ACC112 (cell line): ENCODE measurements at regions not wholly inside any gene's neighbourhood (a gene's known extent, or its start where the extent isn't known, plus 50 kb on each side); places are given as distances from the start of the nearest gene placed in this dataset.

Experiments
- H2AFZ ChIP-seq: fragments of 200-600 bp; sonication (generic); one replicate; pipeline ENCODE4 v1.6.0; 2017; ENCODE audit warnings: antibody characterized with exemption, low read length; ENCODE audit not compliant: unreplicated experiment
- H3K27ac ChIP-seq: fragments of 200-600 bp; sonication (generic); 2 replicates; pipeline ENCODE4 v1.5.1; 2014; ENCODE audit warnings: low read depth, mild to moderate bottlenecking, antibody characterized with exemption, low read length, moderate library complexity
- H3K27me3 ChIP-seq: fragments of 200-600 bp; sonication (generic); 2 replicates; pipeline ENCODE4 v1.6.1; 2014; ENCODE audit warnings: mild to moderate bottlenecking, antibody characterized with exemption, low read length, moderate library complexity, mixed read lengths; ENCODE audit not compliant: insufficient read depth
- H3K36me3 ChIP-seq: fragments of 200-600 bp; sonication (generic); 2 replicates; pipeline ENCODE4 v1.6.1; 2016; ENCODE audit warnings: mild to moderate bottlenecking, antibody characterized with exemption, low read length, moderate library complexity, mixed read lengths; ENCODE audit not compliant: insufficient read depth
- H3K4me1 ChIP-seq: fragments of 200-600 bp; sonication (generic); one replicate; pipeline ENCODE4 v1.6.1; 2016; ENCODE audit warnings: low read length, mixed read lengths; ENCODE audit not compliant: insufficient read depth, unreplicated experiment, control insufficient read depth
- H3K4me3 ChIP-seq: fragments of 200-600 bp; sonication (generic); 2 replicates; pipeline ENCODE4 v1.5.1; 2014; ENCODE audit warnings: mild to moderate bottlenecking, low read depth, low read length
- H3K79me2 ChIP-seq: fragments of 200-600 bp; sonication (generic); one replicate; pipeline ENCODE4 v1.6.0; 2016; ENCODE audit warnings: low read length; ENCODE audit not compliant: control insufficient read depth, unreplicated experiment, insufficient read depth

GRCh38 chr22:49321477-49322055 lies 506.1 kb downstream of the BRD1 start:
- Histone ChIP-seq H3K27ac (no peak overlapping the region), H3K4me3 (no peak overlapping the region), H3K36me3 (no peaks in the 10 kb centered on the region), H3K4me1 (no peaks in the 10 kb centered on the region), H3K27me3 (no peaks in the 10 kb centered on the region), H3K79me2 (no peaks in the 10 kb centered on the region), H2AFZ (no peak overlapping the region)

- H3K27ac ChIP-seq, result no peak overlapping the region
- no peak overlapping the region for H3K4me3 ChIP-seq
- H3K36me3 ChIP-seq, result no peaks in the 10 kb centered on the region
- no peak overlapping the region for H2AFZ ChIP-seq
- H3K4me1 ChIP-seq, result no peaks in the 10 kb centered on the region
- no peaks in the 10 kb centered on the region for H3K27me3 ChIP-seq
- no peaks in the 10 kb centered on the region for H3K79me2 ChIP-seq
Observed at GRCh38 chr22:49320714-49321476, 506.8 kb downstream of the BRD1 start.

GRCh38 chr22:49317369-49317768 lies 510.3 kb downstream of the BRD1 start:
- Histone ChIP-seq H3K4me3 (no peak overlapping the region), H3K27ac (no peak overlapping the region), H3K36me3 (no peaks in the 10 kb centered on the region), H3K79me2 (no peaks in the 10 kb centered on the region), H3K27me3 (no peaks in the 10 kb centered on the region), H2AFZ (no peak overlapping the region), H3K4me1 (no peaks in the 10 kb centered on the region)

GRCh38 chr22:49312601-49313000 lies 515.1 kb downstream of the BRD1 start:
- Histone ChIP-seq H3K27ac (no peak overlapping the region), H3K4me1 (no peaks in the 10 kb centered on the region), H3K36me3 (no peaks in the 10 kb centered on the region), H3K27me3 (no peaks in the 10 kb centered on the region), H3K79me2 (no peaks in the 10 kb centered on the region), H2AFZ (no peak overlapping the region), H3K4me3 (no peak overlapping the region)

- no peaks in the 10 kb centered on the region for H3K36me3 ChIP-seq
- no peak overlapping the region for H3K4me3 ChIP-seq
- H3K79me2 ChIP-seq, result no peaks in the 10 kb centered on the region
- H3K27ac ChIP-seq, result no peak overlapping the region
- H2AFZ ChIP-seq, result no peak overlapping the region
- no peaks in the 10 kb centered on the region for H3K27me3 ChIP-seq
- no peaks in the 10 kb centered on the region for H3K4me1 ChIP-seq
Observed at GRCh38 chr22:49310354-49310753, 517.3 kb downstream of the BRD1 start.

- Histone ChIP-seq H3K27me3 (no peaks in the 10 kb centered on the region), H3K4me1 (no peaks in the 10 kb centered on the region), H3K79me2 (no peaks in the 10 kb centered on the region), H2AFZ (no peak overlapping the region), H3K36me3 (no peaks in the 10 kb centered on the region), H3K27ac (no peak overlapping the region), H3K4me3 (no peak overlapping the region)
Observed at GRCh38 chr22:49308300-49308699, 519.4 kb downstream of the BRD1 start.

- no peaks in the 10 kb centered on the region for H3K36me3 ChIP-seq
- no peaks in the 10 kb centered on the region for H3K79me2 ChIP-seq
- H3K4me1 ChIP-seq, result no peaks in the 10 kb centered on the region
- H3K4me3 ChIP-seq, result no peak overlapping the region
- H3K27me3 ChIP-seq, result no peaks in the 10 kb centered on the region
- H2AFZ ChIP-seq, result no peak overlapping the region
- no peak overlapping the region for H3K27ac ChIP-seq
Observed at GRCh38 chr22:49307870-49308269, 519.8 kb downstream of the BRD1 start.

GRCh38 chr22:49307481-49307830 lies 520.2 kb downstream of the BRD1 start:
- H3K79me2 ChIP-seq, result no peaks in the 10 kb centered on the region
- no peaks in the 10 kb centered on the region for H3K4me1 ChIP-seq
- H3K4me3 ChIP-seq, result no peak overlapping the region
- H3K27ac ChIP-seq, result no peak overlapping the region
- no peak overlapping the region for H2AFZ ChIP-seq
- H3K36me3 ChIP-seq, result no peaks in the 10 kb centered on the region
- no peaks in the 10 kb centered on the region for H3K27me3 ChIP-seq

GRCh38 chr22:49306632-49307480 lies 520.8 kb downstream of the BRD1 start:
- no peak overlapping the region for H2AFZ ChIP-seq
- H3K36me3 ChIP-seq, result no peaks in the 10 kb centered on the region
- no peaks in the 10 kb centered on the region for H3K27me3 ChIP-seq
- H3K27ac ChIP-seq, result no peak overlapping the region
- H3K4me1 ChIP-seq, result no peaks in the 10 kb centered on the region
- no peak overlapping the region for H3K4me3 ChIP-seq
- H3K79me2 ChIP-seq, result no peaks in the 10 kb centered on the region

GRCh38 chr22:49305966-49306631 lies 521.6 kb downstream of the BRD1 start:
- H3K27ac ChIP-seq, result no peak overlapping the region
- no peaks in the 10 kb centered on the region for H3K36me3 ChIP-seq
- H3K4me1 ChIP-seq, result no peaks in the 10 kb centered on the region
- H3K4me3 ChIP-seq, result no peak overlapping the region
- H3K79me2 ChIP-seq, result no peaks in the 10 kb centered on the region
- H2AFZ ChIP-seq, result no peak overlapping the region
- no peaks in the 10 kb centered on the region for H3K27me3 ChIP-seq
